Activated T-cell treated with anti-CD3 and anti-CD28 coated beads, Interleukin-2, amount 50 U/mL, for 24 hours (primary cell): ENCODE measurements at regions not wholly inside any gene's neighbourhood (a gene's known extent, or its start where the extent isn't known, plus 50 kb on each side); places are given as distances from the start of the nearest gene placed in this dataset.
"Not testable (repeated sequence)": the region's sequence is repeated elsewhere in the genome, so short reads cannot be mapped to it uniquely, and the experiment has no call there.

Experiments used
- DNase-seq: peaks from one replicate; pipeline ENCODE4 v3.0.0-alpha.2; 2020
- H3K27ac Mint-ChIP-seq: 2 replicates; pipeline ENCODE4 v1.8.0; 2020; ENCODE audit warnings: mild to moderate bottlenecking, mixed read lengths
- H3K27me3 Mint-ChIP-seq: 2 replicates; pipeline ENCODE4 v1.8.0; 2020; ENCODE audit warnings: mixed read lengths
- H3K36me3 Mint-ChIP-seq: 2 replicates; pipeline ENCODE4 v1.8.0; 2020; ENCODE audit warnings: low read depth, mixed read lengths
- H3K4me1 Mint-ChIP-seq: 2 replicates; pipeline ENCODE4 v1.8.0; 2020; ENCODE audit warnings: low read depth, mixed read lengths
- H3K4me3 Mint-ChIP-seq: 2 replicates; pipeline ENCODE4 v1.8.0; 2020; ENCODE audit warnings: mild to moderate bottlenecking, moderate library complexity, mixed read lengths
- H3K9me3 Mint-ChIP-seq: 2 replicates; pipeline ENCODE4 v1.8.0; 2020; ENCODE audit warnings: mixed read lengths

DNA sequence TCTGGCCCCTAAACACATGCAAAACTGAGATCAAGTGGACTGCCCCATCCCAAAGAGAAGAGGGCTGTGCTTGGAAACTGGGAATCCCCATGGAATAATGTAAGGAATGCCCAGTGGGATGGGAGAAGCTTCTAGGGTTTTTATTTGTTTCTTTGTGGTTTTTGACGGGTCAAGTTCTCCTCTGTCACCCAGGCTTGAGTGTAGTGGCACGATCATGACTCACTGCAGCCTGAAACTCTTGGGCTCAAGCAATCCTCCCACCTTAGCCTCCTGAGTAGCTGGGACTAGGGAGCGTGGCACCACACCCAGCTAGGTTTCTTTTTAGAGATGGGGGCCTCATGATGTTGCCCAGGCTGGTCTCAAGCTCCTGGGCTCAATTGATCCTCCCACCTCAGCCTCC lies 101.7 kb upstream of the ZSWIM2 start:
- Mint-ChIP-seq H3K36me3 (no peaks in the 10 kb centered on the region), H3K27me3 (no peaks in the 10 kb centered on the region), H3K27ac (no peak overlapping the region), H3K4me1 (peaks cover 10% of the 10 kb centered on the region), H3K9me3 (no peaks in the 10 kb centered on the region), H3K4me3 (no peak overlapping the region)
- no peak for DNase-seq

DNA sequence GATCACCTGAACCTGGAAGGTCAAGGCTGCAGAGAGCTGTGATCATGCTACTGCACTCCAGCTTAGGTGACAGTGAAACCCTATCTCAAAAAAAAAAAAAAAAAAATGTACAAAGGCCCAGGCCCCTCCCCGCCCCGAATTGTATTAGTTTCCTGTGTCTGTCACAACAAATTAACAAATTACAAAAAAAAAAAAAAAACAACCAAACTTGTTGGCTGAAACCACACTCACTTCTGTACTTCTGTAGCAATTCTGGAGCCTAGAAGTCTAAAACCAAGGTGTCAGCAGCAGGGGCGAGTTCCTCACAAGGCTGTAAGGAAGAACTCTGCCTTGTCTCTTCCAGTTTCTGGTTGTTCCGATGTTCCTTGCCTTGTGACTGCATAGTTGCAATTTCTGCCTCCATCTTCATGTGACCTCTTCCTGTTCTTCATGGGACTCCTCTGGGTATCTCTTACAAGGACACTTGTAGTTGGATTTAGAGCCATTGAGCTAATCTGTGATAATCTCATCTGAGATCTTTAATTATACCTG lies 100.8 kb upstream of the ZSWIM2 start:
- no peak overlapping the region for H3K4me3 Mint-ChIP-seq

DNA sequence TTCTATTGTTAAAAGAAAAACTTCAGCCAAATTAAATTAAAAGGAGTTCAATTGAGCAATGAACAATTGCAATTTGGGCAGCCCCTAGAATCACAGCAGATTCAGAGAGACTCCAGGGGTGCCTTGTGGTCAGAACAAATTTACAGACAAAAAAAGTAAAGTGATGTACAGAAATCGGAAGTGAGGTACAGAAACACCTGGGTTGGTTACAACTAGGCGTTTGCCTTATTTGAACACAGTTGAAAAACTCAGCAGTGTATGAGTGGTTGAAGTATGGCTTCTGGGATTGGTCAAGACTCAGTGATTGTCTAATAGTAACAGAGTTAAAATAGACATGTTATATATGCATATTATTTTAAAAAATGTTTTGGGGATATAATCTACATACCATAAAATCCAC lies 98.5 kb upstream of the ZSWIM2 start:
- Mint-ChIP-seq H3K4me1 (peaks cover 10% of the 10 kb centered on the region), H3K27ac (no peak overlapping the region), H3K27me3 (no peaks in the 10 kb centered on the region), H3K4me3 (no peak overlapping the region), H3K9me3 (no peaks in the 10 kb centered on the region), H3K36me3 (no peaks in the 10 kb centered on the region)
- DNase-seq = no peak

More for the DNA sequence above, 100.8 kb upstream of the ZSWIM2 start:
- Mint-ChIP-seq H3K27me3 (no peaks in the 10 kb centered on the region), H3K36me3 (no peaks in the 10 kb centered on the region), H3K9me3 (no peaks in the 10 kb centered on the region), H3K27ac (no peak overlapping the region), H3K4me1 (peaks cover 10% of the 10 kb centered on the region)
- no peak for DNase-seq

DNA sequence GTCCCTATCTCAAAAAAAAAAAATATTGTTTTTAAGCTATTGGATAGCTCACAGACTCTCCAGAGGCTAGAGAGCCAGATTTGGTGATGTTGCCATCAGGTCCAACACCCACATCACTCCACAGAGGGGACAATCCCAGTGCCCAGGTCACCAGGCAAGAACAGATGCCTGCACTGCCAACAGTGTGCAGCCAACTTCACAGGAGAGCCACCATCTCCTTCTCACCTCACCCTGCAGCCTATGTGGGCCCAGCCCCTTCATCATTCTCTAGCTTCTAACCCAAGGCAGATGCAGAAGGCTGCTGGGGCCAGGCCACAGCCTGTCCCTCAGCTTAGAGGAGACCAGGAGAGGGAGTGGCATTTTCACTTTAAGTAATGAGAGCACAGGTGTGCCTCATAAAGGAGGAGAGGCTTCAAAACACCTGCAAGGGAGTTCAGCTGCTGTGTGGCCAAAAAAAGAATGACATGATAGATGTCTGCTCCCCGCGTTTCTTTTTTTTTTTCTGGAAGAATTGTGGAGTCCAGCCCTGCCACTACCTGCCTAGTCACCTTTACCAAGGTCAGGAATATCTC lies 98.0 kb upstream of the ZSWIM2 start:
- Mint-ChIP-seq H3K27me3 (no peaks in the 10 kb centered on the region), H3K36me3 (no peaks in the 10 kb centered on the region), H3K4me1 (peaks cover 8% of the 10 kb centered on the region), H3K9me3 (no peaks in the 10 kb centered on the region), H3K4me3 (no peak overlapping the region), H3K27ac (no peak overlapping the region)
- no peak for DNase-seq

DNA sequence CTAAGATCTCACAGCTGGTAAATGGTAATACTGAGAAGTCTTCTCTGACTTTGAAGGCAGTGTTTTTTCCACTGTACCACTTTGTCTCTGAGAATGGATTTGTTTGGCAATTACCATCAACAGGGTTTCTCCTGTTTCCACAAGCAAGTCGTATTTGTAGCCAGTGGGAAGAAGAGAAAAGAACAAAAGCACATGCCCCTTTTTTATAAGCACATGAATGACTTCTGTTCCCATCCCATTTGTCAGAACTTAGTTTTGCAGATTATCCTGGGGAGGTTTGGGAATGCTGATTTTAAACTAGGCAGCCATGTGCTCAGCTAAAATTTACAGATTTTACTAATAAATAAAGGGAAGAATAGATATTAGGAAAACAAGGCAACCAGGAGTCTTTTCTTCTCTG lies 92.9 kb upstream of the ZSWIM2 start:
- no peaks in the 10 kb centered on the region for H3K27me3 Mint-ChIP-seq
- H3K27ac Mint-ChIP-seq = no peak overlapping the region
- no peak overlapping the region for H3K4me3 Mint-ChIP-seq

DNA sequence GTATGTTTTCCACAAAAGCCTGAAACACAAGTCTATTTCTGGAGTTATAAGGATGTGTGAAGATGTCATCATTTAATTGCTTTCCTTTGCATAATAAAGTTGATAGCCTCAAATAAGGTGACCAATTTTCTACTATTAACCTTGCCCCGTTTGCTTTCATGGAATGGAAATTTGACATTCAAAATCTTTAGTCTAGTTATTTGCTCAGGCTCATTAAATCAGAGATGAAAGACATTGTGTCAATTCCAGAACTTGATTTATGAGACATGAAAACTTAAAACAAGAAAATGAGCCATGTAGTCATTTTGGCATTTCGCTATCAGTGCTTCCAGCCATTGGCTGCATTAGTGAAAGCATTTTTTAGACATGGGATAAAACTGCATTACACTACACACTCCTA lies 91.5 kb upstream of the ZSWIM2 start:
- Mint-ChIP-seq H3K4me3 (no peak overlapping the region), H3K36me3 (no peaks in the 10 kb centered on the region), H3K27me3 (no peaks in the 10 kb centered on the region), H3K27ac (no peak overlapping the region), H3K9me3 (no peaks in the 10 kb centered on the region), H3K4me1 (no peaks in the 10 kb centered on the region)
- no peak for DNase-seq

More for the DNA sequence above, 92.9 kb upstream of the ZSWIM2 start:
- H3K9me3 Mint-ChIP-seq = no peaks in the 10 kb centered on the region
- H3K4me1 Mint-ChIP-seq = no peaks in the 10 kb centered on the region
- DNase-seq = no peak
- H3K36me3 Mint-ChIP-seq = no peaks in the 10 kb centered on the region

DNA sequence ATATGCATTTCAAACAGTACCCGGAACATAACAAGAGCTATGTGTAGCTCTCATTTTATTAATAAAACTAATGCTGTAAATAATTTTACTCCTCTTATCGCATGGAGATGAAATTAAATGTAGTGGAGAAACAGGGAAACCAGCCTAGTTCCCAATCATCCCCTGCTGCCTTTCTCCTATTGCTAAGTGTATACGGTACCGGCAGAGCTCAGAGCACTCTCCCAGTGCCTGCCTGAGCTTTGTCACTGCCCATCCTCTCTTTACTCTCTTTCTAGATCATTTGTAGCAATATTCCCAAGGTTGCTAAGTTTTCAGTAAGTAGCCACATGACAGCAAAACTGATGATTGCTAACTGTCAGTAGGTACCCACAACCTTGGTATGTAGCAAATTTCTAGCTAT lies 85.5 kb upstream of the ZSWIM2 start:
- H3K4me3 Mint-ChIP-seq = no peak overlapping the region
- H3K27me3 Mint-ChIP-seq = no peaks in the 10 kb centered on the region
- no peaks in the 10 kb centered on the region for H3K4me1 Mint-ChIP-seq
- H3K27ac Mint-ChIP-seq = no peak overlapping the region
- H3K36me3 Mint-ChIP-seq = no peaks in the 10 kb centered on the region
- DNase-seq = no peak
- no peaks in the 10 kb centered on the region for H3K9me3 Mint-ChIP-seq

DNA sequence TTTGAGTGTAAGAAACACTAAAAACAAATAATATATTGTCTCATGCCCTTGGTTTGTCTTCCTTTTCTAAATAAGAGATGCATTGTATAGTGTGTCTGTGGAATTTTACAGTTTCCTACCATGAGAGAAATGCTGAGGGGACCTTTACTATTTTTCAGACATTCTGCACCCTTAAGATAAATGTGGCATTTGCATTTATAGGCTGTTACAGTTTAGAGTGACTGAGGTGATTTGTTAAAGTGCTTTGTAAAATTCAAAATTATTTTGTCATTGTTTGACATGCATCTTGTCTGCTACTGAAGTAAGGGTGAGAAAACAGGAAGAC lies 78.9 kb upstream of the ZSWIM2 start:
- H3K27ac Mint-ChIP-seq = no peak overlapping the region
- H3K4me3 Mint-ChIP-seq = no peak overlapping the region
- H3K36me3 Mint-ChIP-seq = no peaks in the 10 kb centered on the region
- no peaks in the 10 kb centered on the region for H3K9me3 Mint-ChIP-seq
- DNase-seq = no peak
- no peaks in the 10 kb centered on the region for H3K27me3 Mint-ChIP-seq
- no peaks in the 10 kb centered on the region for H3K4me1 Mint-ChIP-seq

DNA sequence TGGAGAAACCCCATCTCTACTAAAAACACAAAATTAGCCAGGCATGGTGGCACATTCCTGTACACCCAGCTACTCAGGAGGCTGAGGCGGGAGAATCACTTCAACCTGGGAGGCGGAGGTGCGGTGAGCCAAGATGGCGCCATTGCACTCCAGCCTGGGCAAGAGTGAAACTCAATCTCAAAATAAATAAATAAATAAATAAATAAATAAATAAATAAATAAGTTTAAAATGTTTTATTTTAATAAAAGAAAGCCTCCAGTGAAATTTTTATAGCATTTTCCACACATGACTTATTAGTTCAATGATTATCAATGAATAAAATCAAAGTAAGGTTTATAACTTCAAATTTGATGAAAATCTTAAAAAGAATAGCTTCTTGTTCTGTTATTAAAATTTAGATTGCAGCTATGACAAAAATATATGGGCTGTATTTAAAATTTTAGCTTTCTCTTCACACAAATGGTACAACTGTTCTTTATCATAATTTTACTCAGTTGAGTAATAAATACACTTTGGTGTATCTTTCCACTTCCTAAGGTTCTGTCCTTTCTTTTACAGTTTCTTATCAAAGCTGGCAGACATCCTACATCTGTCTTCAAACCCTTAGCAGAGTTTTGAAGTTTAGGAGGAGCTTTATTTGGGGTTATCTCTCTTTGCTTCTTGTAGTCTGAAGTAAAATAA lies 78.4 kb upstream of the ZSWIM2 start:
- H3K9me3 Mint-ChIP-seq = no peaks in the 10 kb centered on the region
- H3K4me3 Mint-ChIP-seq = no peak overlapping the region
- H3K27ac Mint-ChIP-seq = no peak overlapping the region
- H3K4me1 Mint-ChIP-seq = no peaks in the 10 kb centered on the region
- no peaks in the 10 kb centered on the region for H3K36me3 Mint-ChIP-seq
- no peaks in the 10 kb centered on the region for H3K27me3 Mint-ChIP-seq
- no peak for DNase-seq

DNA sequence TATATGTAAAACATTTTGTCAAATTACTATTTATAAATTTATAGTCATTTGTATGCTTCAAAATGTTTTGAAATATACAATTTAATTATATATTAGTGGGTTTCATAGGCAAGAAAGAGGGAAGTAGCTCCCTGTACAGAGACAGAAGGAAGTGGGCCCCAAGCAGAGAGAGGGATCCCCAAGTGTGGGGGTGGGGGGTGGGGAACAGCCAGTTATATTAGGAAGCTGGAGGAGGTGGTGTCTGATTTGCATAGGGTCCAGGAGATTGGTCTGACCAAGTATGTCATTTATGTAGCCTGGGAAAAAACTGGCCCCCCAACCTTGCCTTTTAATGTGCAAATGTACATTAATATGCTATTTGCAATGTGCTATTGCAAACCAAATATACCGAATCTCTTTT lies 76.5 kb upstream of the ZSWIM2 start:
- no peaks in the 10 kb centered on the region for H3K4me1 Mint-ChIP-seq
- H3K9me3 Mint-ChIP-seq = no peaks in the 10 kb centered on the region
- no peak for DNase-seq
- no peak overlapping the region for H3K27ac Mint-ChIP-seq
- no peak overlapping the region for H3K4me3 Mint-ChIP-seq
- H3K36me3 Mint-ChIP-seq = no peaks in the 10 kb centered on the region
- H3K27me3 Mint-ChIP-seq = no peaks in the 10 kb centered on the region

DNA sequence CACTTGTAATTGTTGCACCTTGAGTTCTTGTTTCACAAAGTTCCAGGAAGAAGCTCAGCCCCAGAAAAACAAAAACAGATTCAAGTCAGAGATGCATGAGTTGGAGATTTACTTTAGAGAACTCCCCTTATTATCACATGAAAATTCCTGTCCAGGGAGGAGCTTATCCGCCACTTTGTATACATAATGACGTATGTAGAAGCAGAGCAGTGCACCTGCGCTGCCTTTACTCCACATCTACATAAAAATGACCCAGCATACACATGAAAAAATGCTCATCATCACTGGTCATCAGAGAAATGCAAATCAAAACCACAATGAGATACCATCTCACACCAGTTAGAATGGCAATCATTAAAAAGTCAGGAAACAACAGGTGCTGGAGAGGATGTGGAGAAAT lies 73.3 kb upstream of the ZSWIM2 start:
- not testable (repeated sequence) for H3K27ac Mint-ChIP-seq, H3K4me3 Mint-ChIP-seq, H3K36me3 Mint-ChIP-seq, H3K4me1 Mint-ChIP-seq, H3K9me3 Mint-ChIP-seq, H3K27me3 Mint-ChIP-seq, DNase-seq

DNA sequence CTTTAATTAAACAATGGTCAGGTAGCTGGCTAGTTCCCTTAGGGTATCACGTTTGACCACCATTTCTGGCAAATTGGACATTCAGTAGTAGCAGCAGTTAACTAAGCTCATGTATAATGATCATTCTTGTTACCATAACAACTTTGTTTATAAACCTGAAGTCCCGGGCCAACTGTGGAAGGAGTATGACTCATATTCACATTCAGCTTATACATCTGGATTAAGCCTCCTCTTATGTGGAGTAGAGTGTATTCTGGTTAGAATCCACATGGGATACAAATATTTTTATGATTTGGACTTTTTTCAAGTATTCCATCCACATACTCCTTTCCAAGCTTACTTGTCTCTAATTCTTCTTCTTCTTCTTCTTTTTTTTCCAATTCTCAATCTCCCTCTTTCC lies 70.3 kb upstream of the ZSWIM2 start:
- Mint-ChIP-seq H3K27ac (no peak overlapping the region), H3K4me1 (no peaks in the 10 kb centered on the region), H3K4me3 (no peak overlapping the region), H3K27me3 (no peaks in the 10 kb centered on the region), H3K9me3 (no peaks in the 10 kb centered on the region), H3K36me3 (no peaks in the 10 kb centered on the region)
- no peak for DNase-seq

DNA sequence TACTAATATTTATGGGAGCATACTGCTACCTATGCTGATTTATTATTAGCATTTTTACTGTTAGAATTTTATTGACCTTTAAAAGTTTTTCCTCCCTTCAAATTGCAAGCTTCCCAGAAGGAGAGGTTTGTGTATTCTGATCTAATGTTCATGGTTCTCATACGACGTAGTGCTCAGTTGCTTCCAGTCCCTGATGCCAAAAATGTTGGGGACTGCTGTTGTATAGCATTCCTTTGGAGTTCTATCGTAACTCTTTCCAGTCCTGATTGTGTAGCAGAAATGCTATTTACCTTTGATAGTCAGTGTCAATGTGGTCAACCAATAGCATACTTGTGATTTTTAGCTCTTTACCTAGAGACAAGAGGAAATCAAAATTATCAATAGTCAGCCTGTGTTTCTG lies 69.5 kb upstream of the ZSWIM2 start:
- no peaks in the 10 kb centered on the region for H3K36me3 Mint-ChIP-seq
- no peaks in the 10 kb centered on the region for H3K27me3 Mint-ChIP-seq
- H3K4me1 Mint-ChIP-seq = no peaks in the 10 kb centered on the region
- no peak for DNase-seq
- no peaks in the 10 kb centered on the region for H3K9me3 Mint-ChIP-seq
- H3K27ac Mint-ChIP-seq = no peak overlapping the region
- H3K4me3 Mint-ChIP-seq = no peak overlapping the region

DNA sequence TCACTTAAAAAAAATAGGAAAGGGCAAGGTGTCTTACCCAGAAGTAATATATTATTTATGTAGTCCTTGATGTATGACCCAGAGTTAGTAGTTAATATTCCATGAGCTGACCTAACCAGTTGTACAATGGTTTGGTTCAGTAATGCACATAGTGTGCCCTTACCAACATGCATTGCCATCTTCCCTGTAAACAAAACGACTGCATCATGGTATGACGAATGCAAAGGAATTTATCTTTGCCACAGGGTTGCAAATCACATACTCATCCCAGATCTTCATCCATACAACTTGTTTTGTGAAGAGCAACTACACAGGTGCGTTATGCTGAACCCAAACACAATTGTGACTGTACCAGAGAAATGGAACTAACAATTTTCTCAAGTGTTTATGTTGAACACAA lies 68.9 kb upstream of the ZSWIM2 start:
- H3K9me3 Mint-ChIP-seq = no peaks in the 10 kb centered on the region
- H3K4me1 Mint-ChIP-seq = no peaks in the 10 kb centered on the region
- H3K4me3 Mint-ChIP-seq = no peak overlapping the region
- no peak for DNase-seq
- H3K27ac Mint-ChIP-seq = no peak overlapping the region
- H3K36me3 Mint-ChIP-seq = no peaks in the 10 kb centered on the region
- no peaks in the 10 kb centered on the region for H3K27me3 Mint-ChIP-seq

DNA sequence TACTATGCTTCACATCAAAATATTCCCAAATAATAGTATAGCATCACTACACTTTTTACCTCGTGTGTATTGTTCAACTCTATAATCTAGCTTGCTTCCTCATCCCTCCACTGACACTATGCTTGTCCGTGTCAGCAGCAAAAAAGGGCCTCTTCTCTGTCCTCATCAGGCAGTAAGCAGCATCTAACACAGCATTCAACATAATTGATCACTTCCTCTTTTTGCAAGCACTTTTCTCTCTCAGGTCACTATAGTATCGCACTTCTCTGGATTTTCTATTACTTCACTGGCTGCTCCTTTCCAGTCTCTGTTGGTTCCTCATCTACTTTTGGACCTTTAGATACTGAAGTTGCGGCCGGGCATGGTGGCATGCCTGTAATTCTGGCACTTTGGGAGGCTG lies 64.9 kb upstream of the ZSWIM2 start:
- Mint-ChIP-seq H3K9me3 (no peaks in the 10 kb centered on the region), H3K4me3 (no peak overlapping the region), H3K36me3 (no peaks in the 10 kb centered on the region), H3K27me3 (no peaks in the 10 kb centered on the region), H3K4me1 (no peaks in the 10 kb centered on the region), H3K27ac (no peak overlapping the region)
- no peak for DNase-seq

DNA sequence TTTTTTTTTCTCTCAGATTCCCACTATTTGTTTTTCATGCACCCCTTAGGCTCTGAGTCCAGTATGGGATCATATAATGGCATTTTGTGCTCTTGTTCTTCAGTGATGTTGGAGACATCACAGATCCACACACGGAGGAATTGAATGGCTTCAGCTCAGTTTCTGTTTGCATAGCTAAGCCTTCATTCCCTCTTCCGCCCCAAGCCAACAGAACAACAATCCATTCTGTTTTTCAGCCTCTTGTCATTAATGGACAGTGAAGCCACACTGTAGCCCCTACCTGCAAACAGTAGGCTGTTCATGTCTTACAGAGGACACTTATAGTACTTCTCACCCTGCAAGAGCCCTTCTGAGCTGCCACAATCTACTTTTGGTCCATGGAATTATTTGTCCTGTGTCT lies 64.0 kb upstream of the ZSWIM2 start:
- Mint-ChIP-seq H3K4me1 (no peaks in the 10 kb centered on the region), H3K27me3 (no peaks in the 10 kb centered on the region), H3K4me3 (no peak overlapping the region), H3K36me3 (no peaks in the 10 kb centered on the region), H3K9me3 (no peaks in the 10 kb centered on the region), H3K27ac (no peak overlapping the region)
- DNase-seq = no peak
